Body of pancreas (tissue), 4 donors: ENCODE measurements at regions not wholly inside any gene's neighbourhood (a gene's known extent, or its start where the extent isn't known, plus 50 kb on each side); places are given as distances from the start of the nearest gene placed in this dataset.

Source experiments
- ATAC-seq: fragments of 150-250 bp; one replicate; pipeline ENCODE4 v1.9.1; 2016
- DNase-seq, 4 donors: peaks; one replicate each; pipeline ENCODE4 v3.0.0-alpha.2; 2019
- H3K27ac ChIP-seq, 4 donors: fragments of 200-600 bp; sonication (generic); 1 replicate in 3 of 4; 2 replicates in 1 of 4; pipeline versions ENCODE4 v1.5.1 to v1.6.1; 2016 to 2019; ENCODE audit warnings: mild to moderate bottlenecking in 1 of 4, mixed read lengths in 1 of 4, moderate library complexity in 1 of 4
- H3K27me3 ChIP-seq, 2 donors: fragments of 200-600 bp; sonication (generic); one replicate each; pipeline ENCODE4 v1.6.0; 2016; ENCODE audit warnings: mild to moderate bottlenecking in 1 of 2
- H3K36me3 ChIP-seq, 2 donors: fragments of 200-600 bp; sonication (generic); replicated peaks in 1 of 2; 2 replicates each; pipeline ENCODE4 v1.5.1; 2016; ENCODE audit warnings: low read depth in 2 of 2; ENCODE audit not compliant: insufficient read depth in 1 of 2
- H3K4me1 ChIP-seq: fragments of 200-600 bp; sonication (generic); one replicate; pipeline ENCODE4 v1.6.0; 2016
- H3K4me3 ChIP-seq, 2 donors: fragments of 200-600 bp; sonication (generic); 1 replicate in 1 of 2; 2 replicates in 1 of 2; pipeline ENCODE4 v1.5.1; 2016 to 2019
- H3K9me3 ChIP-seq, 3 donors: fragments of 200-600 bp; sonication (generic); 1 replicate in 2 of 3; 2 replicates in 1 of 3; pipeline ENCODE4 v1.5.1; 2016
- CTCF ChIP-seq, 7 experiments: fragments of 450-650 bp in 4 of 7; fragments of 200-600 bp in 3 of 7; sonication (generic) in 3 of 7; IDR thresholded peaks; one replicate each; pipeline ENCODE4 v1.5.1; 2016 to 2019; ENCODE audit warnings: antibody characterized with exemption in 7 of 7
- POLR2A ChIP-seq, 3 donors: fragments of 450-650 bp; IDR thresholded peaks; one replicate each; pipeline ENCODE4 v1.6.1; 2016; ENCODE audit warnings: antibody characterized with exemption in 3 of 3, mild to moderate bottlenecking in 2 of 3
- WGBS, 2 donors: methylation state at CpG; one replicate each; pipeline ENCODE4 v1.1.5; 2017; 5-methylcytosine and 5-hydroxymethylcytosine counted together
- intact Hi-C: fragments of 100-400 bp; cut with DNase I; formaldehyde crosslinking; loops from one replicate; pipeline ENCODE4 v1.15.1; 2023

GRCh38 chr10:43876976-43877375, 228.3 kb upstream of the ZNF32 start:
- intact Hi-C loops: no loop called here
- H3K27ac ChIP-seq: no peak overlapping the region
- no peaks in the 10 kb centered on the region for H3K4me1 ChIP-seq
- no peaks in the 10 kb centered on the region for H3K27me3 ChIP-seq
- ATAC-seq (no peak), DNase-seq (no peak)
- no peaks in the 10 kb centered on the region for H3K36me3 ChIP-seq
- H3K4me3 ChIP-seq: no peak overlapping the region
- WGBS, 2 donors: 84 to 90% methylated on average over 7 of the region's 7 CpGs
- no peaks in the 10 kb centered on the region for H3K9me3 ChIP-seq
- TF ChIP-seq POLR2A (IDR thresholded peaks at IDR 0.05): no peak
- TF ChIP-seq CTCF (IDR thresholded peaks at IDR 0.05): no peak

GRCh38 chr10:43874984-43875383, 226.3 kb upstream of the ZNF32 start:
- no peaks in the 10 kb centered on the region for H3K36me3 ChIP-seq
- DNase-seq: no peak
- ATAC-seq: no peak
- no peaks in the 10 kb centered on the region for H3K4me1 ChIP-seq
- no peaks in the 10 kb centered on the region for H3K27me3 ChIP-seq
- no peaks in the 10 kb centered on the region for H3K9me3 ChIP-seq
- no peak overlapping the region for H3K27ac ChIP-seq
- no peak overlapping the region for H3K4me3 ChIP-seq
- intact Hi-C loops: no loop called here
- 63 to 66% methylated on average over 10 of the region's 10 CpGs for WGBS, 2 donors
- TF ChIP-seq POLR2A (IDR thresholded peaks at IDR 0.05) (no peak), CTCF (IDR thresholded peaks at IDR 0.05) (no peak)

- Histone ChIP-seq H3K36me3 (no peaks in the 10 kb centered on the region), H3K27me3 (no peaks in the 10 kb centered on the region), H3K4me1 (no peaks in the 10 kb centered on the region), H3K4me3 (no peak overlapping the region), H3K9me3 (no peaks in the 10 kb centered on the region), H3K27ac (no peak overlapping the region)
- DNase-seq: no peak
- TF ChIP-seq CTCF (IDR thresholded peaks at IDR 0.05) (no peak), POLR2A (IDR thresholded peaks at IDR 0.05) (no peak)
- 80 to 92% methylated on average over 2 to 5 of the region's 5 CpGs for WGBS, 2 donors
- ATAC-seq: no peak
- intact Hi-C loops: no loop called here
Observed at GRCh38 chr10:43873717-43874116, 225.0 kb upstream of the ZNF32 start.

GRCh38 chr10:43872644-43873043, 224.0 kb upstream of the ZNF32 start:
- 93 to 99% methylated on average over 5 to 6 of the region's 6 CpGs for WGBS, 2 donors
- H3K27me3 ChIP-seq: no peaks in the 10 kb centered on the region
- intact Hi-C loops: no loop called here
- no peak overlapping the region for H3K4me3 ChIP-seq
- DNase-seq (no peak), ATAC-seq (no peak)
- no peak overlapping the region for H3K27ac ChIP-seq
- H3K36me3 ChIP-seq: no peaks in the 10 kb centered on the region
- H3K4me1 ChIP-seq: no peaks in the 10 kb centered on the region
- no peaks in the 10 kb centered on the region for H3K9me3 ChIP-seq
- TF ChIP-seq POLR2A (IDR thresholded peaks at IDR 0.05) (no peak), CTCF (IDR thresholded peaks at IDR 0.05) (no peak)

- Histone ChIP-seq H3K9me3 (no peaks in the 10 kb centered on the region), H3K36me3 (no peaks in the 10 kb centered on the region), H3K27ac (no peak overlapping the region), H3K4me1 (no peaks in the 10 kb centered on the region), H3K27me3 (no peaks in the 10 kb centered on the region), H3K4me3 (no peak overlapping the region)
- ATAC-seq: no peak
- intact Hi-C loops: no loop called here
- no peak for DNase-seq
- TF ChIP-seq CTCF (IDR thresholded peaks at IDR 0.05): no peak
- no peak for TF ChIP-seq POLR2A (IDR thresholded peaks at IDR 0.05)
- 67 to 80% methylated on average over 5 of the region's 5 CpGs for WGBS, 2 donors
Observed at GRCh38 chr10:43871545-43871944, 222.9 kb upstream of the ZNF32 start.
